GM10248 (cell line): ENCODE measurements at regions not wholly inside any gene's neighbourhood (a gene's known extent, or its start where the extent isn't known, plus 50 kb on each side); places are given as distances from the start of the nearest gene placed in this dataset.

Experiments
- CTCF ChIA-PET: fragments of 300-600 bp; sonication (Branson Sonifier 250); formaldehyde crosslinking; extraction: SDS; loops from one replicate; lab custom pipeline; 2021; ENCODE audit warnings: antibody characterized with exemption; lab: Yijun Ruan, JAX
- POLR2A ChIA-PET: fragments of 350-650 bp; sonication (Branson Sonifier 250); formaldehyde crosslinking; extraction: SDS; loops from one replicate; lab custom pipeline; 2020; ENCODE audit warnings: antibody characterized with exemption; lab: Yijun Ruan, JAX
- DNase-seq: peaks from one replicate; pipeline ENCODE4 v3.0.0; 2012; ENCODE audit errors: extremely low spot score
- TF ChIP-seq, protein P1 (sequence below): IDR thresholded peaks from 2 replicates; pipeline ENCODE4 v1.5.1; 2012; ENCODE audit warnings: mild to moderate bottlenecking, low read depth; ENCODE audit errors: extremely low read depth, missing control alignments, control extremely low read depth

DNA sequence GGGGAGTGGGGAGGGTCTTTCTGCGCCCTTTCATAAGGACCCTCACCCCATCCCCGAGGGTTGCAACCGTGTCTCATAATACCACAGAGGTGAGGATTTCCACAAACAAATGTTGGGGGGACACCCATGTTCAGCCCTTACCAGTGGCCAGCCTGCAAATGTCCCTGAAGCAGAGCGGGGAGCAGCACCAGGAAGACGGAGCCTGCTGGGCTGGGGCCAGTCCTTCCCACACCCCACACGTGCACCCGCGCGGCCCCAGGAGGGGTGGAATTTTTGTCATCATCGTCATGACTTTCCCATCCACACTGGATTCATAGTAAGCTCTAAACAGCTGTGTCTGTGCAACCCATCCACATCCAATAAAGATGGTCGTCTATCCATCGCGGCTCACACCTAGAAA is 409.8 kb downstream of the BRD1 start:
- ChIA-PET CTCF (no interaction called here), POLR2A (no interaction called here)
- TF ChIP-seq, protein P1, sequence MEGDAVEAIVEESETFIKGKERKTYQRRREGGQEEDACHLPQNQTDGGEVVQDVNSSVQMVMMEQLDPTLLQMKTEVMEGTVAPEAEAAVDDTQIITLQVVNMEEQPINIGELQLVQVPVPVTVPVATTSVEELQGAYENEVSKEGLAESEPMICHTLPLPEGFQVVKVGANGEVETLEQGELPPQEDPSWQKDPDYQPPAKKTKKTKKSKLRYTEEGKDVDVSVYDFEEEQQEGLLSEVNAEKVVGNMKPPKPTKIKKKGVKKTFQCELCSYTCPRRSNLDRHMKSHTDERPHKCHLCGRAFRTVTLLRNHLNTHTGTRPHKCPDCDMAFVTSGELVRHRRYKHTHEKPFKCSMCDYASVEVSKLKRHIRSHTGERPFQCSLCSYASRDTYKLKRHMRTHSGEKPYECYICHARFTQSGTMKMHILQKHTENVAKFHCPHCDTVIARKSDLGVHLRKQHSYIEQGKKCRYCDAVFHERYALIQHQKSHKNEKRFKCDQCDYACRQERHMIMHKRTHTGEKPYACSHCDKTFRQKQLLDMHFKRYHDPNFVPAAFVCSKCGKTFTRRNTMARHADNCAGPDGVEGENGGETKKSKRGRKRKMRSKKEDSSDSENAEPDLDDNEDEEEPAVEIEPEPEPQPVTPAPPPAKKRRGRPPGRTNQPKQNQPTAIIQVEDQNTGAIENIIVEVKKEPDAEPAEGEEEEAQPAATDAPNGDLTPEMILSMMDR = no peak
- no peak for DNase-seq

DNA sequence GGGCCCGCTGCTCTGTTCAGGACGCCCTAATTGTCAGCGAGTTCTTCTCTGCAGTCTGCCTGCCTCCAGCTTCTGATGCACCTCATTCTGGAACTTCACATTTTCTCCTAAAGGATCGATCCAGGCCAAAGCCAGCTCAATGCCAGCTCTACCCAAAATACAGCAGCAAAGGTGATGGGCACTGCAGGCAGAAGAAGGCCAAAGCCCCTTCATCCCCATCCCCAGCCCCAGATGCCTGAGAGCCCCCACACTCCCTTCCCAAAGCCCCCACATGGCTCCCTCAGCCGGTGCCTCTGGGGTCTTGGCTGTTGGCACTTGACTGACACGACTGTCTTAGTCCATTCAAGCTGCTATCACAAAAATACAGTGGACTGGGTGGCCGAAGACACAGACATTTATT is 410.3 kb downstream of the BRD1 start:
- TF ChIP-seq, protein P1 = no peak
- no peak for DNase-seq
- ChIA-PET POLR2A (no interaction called here), CTCF (no interaction called here)

GRCh38 chr22:49415151-49415951 is 412.3 kb downstream of the BRD1 start:
- ChIA-PET CTCF (no interaction called here), POLR2A (no interaction called here)

DNA sequence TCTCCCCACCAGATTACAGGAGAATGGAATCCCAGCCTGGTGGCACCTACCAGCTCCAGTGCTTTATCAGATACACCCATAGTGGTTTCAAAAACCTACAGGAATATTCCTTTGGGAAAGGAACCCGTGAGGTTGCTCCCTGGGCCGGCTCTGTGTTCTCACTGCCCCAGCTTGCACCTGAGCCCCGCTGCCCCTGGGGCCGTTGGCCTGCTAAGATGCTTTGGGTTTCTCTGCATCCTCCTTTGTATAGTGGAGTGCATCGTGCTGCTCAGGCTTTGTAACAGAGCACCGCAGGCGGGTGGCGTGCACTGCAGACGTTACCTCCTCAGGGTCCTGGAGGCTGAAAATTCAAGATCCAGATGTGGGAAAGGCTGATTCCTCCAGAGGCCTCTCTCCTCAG is 414.1 kb downstream of the BRD1 start:
- TF ChIP-seq, protein P1 = no peak
- POLR2A ChIA-PET = no interaction called here
- CTCF ChIA-PET = no interaction called here
- DNase-seq = no peak

More at GRCh38 chr22:49415151-49415951, 412.3 kb downstream of the BRD1 start:
- TF ChIP-seq, protein P1 = no peak
- DNase-seq = no peak

DNA sequence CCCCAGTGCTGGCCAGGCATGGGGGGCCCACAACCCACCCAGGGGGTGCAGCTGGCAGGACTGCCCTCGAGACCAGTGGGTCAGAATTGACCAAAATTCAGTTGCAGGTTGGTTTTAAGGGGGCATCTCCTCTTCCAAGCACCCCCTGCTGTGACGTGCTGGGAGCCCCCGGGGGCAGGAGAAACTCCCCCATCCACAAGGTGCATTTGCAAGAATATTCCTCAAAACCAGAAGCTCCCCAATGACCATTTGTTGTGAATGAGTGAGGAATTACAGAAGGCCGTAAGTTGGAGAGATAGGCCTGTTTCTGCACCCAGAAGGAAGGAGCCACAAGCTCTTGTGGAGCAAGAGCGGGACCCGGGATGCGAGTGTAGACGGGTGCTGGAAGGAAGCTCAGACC is 414.5 kb downstream of the BRD1 start:
- DNase-seq = no peak
- TF ChIP-seq, protein P1 = no peak
- POLR2A ChIA-PET = no interaction called here
- CTCF ChIA-PET = no interaction called here

DNA sequence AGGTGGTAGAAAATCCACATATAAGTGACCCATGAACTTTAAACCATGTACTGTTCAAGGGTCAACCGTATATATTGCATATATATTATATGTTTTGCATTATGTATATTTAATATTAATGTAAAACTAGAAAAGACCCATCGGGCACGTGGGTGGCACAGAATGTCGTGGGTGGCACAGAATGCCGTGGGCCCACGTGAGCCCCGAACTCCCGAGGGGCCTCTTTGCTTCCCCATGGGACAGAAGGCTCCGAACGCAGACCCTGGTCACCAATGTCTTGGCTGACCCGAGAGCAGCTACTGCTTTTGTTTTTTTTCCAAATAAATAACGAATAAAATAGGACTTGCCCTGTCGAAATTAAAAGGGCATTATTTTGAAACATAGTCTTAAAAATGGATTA is 415.4 kb downstream of the BRD1 start:
- ChIA-PET POLR2A (no interaction called here), CTCF (no interaction called here)
- DNase-seq = no peak
- TF ChIP-seq, protein P1 = no peak

DNA sequence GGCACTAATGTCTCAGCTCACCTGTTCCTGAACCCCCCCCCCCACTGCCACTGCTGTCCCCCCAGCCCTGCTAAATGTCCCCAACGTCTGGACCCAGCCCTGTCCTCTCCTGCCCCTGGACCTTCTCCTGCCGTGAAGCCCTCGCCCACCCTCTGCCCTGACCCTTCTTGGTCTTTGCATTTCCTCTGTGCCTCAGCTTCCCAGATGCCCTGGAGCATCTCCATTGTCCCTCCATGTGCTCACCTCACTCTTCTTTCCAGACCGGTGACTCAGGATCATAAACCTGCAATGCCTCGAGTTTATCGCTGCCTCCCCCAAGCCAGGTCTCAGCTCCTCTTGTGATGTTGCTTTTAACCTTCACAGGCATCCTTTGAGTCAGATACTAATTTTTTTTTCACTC is 416.4 kb downstream of the BRD1 start:
- ChIA-PET CTCF (no interaction called here), POLR2A (no interaction called here)
- TF ChIP-seq, protein P1 = no peak
- DNase-seq = no peak
